Fibroblast of lung (primary cell): ENCODE measurements at regions not wholly inside any gene's neighbourhood (a gene's known extent, or its start where the extent isn't known, plus 50 kb on each side); places are given as distances from the start of the nearest gene placed in this dataset.
A peak's percentile ranks its signal among the peaks of the same experiment; 100 is the strongest.

Source experiments
- DNase-seq, 2 donors: peaks; one replicate each; pipeline versions ENCODE4 v3.0.0 to v3.0.0-alpha.2; 2010; ENCODE audit warnings: low read depth in 2 of 2
- H2AFZ ChIP-seq: 2 replicates; pipeline ENCODE4 v1.5.1; 2012; ENCODE audit warnings: low read length, control low read depth, inconsistent platforms
- H3K27ac ChIP-seq: 2 replicates; pipeline ENCODE4 v1.5.1; 2011; ENCODE audit warnings: low read length, control low read depth; ENCODE audit not compliant: insufficient read depth
- H3K27me3 ChIP-seq: 2 replicates; pipeline ENCODE4 v1.5.1; 2011; ENCODE audit warnings: mild to moderate bottlenecking, low read length; ENCODE audit not compliant: control insufficient read depth, insufficient read depth
- H3K36me3 ChIP-seq: 2 replicates; pipeline ENCODE4 v1.5.1; 2011; ENCODE audit warnings: low read length; ENCODE audit not compliant: control insufficient read depth, insufficient read depth
- H3K4me1 ChIP-seq: 2 replicates; pipeline ENCODE4 v1.5.1; 2011; ENCODE audit warnings: low read length; ENCODE audit not compliant: control insufficient read depth, insufficient read depth; ENCODE audit errors: extremely low read depth
- H3K4me2 ChIP-seq: 2 replicates; pipeline ENCODE4 v1.5.1; 2011; ENCODE audit warnings: low read length, control low read depth; ENCODE audit not compliant: insufficient read depth; ENCODE audit errors: extremely low read depth
- H3K4me3 ChIP-seq, 4 experiments: fragments of 200-600 bp in 1 of 4; sonication (generic) in 1 of 4; replicated peaks in 1 of 4; 2 replicates each; pipeline ENCODE4 v1.5.1; 2011 to 2016; ENCODE audit warnings: low read length in 4 of 4, low read depth in 3 of 4, mild to moderate bottlenecking in 3 of 4, control low read depth in 2 of 4, inconsistent platforms in 1 of 4, mixed read lengths in 1 of 4; ENCODE audit not compliant: insufficient read depth in 1 of 4; ENCODE audit errors: control extremely low read depth in 1 of 4
- H3K79me2 ChIP-seq: 2 replicates; pipeline ENCODE4 v1.5.1; 2012; ENCODE audit warnings: mild to moderate bottlenecking, low read length, inconsistent platforms; ENCODE audit not compliant: control insufficient read depth, insufficient read depth
- H3K9ac ChIP-seq: 2 replicates; pipeline ENCODE4 v1.5.1; 2011; ENCODE audit warnings: mild to moderate bottlenecking, low read length, control low read depth; ENCODE audit not compliant: insufficient read depth
- H3K9me3 ChIP-seq: 2 replicates; pipeline ENCODE4 v1.5.1; 2012; ENCODE audit warnings: low read depth, low read length; ENCODE audit not compliant: control insufficient read depth, insufficient read depth
- H4K20me1 ChIP-seq: 2 replicates; pipeline ENCODE4 v1.5.1; 2011; ENCODE audit warnings: low read length; ENCODE audit not compliant: control insufficient read depth, insufficient read depth; ENCODE audit errors: extremely low read depth
- CTCF ChIP-seq, 2 donors: IDR thresholded peaks in 1 of 2; conservative IDR thresholded peaks in 1 of 2; 1 replicate in 1 of 2; 2 replicates in 1 of 2; pipeline ENCODE4 v1.5.1; 2011 to 2012; ENCODE audit warnings: low read length in 2 of 2, control low read depth in 1 of 2, inconsistent platforms in 1 of 2, low read depth in 1 of 2, mild to moderate bottlenecking in 1 of 2
- EZH2 ChIP-seq: IDR thresholded peaks from 2 replicates; pipeline ENCODE4 v1.5.1; 2012; ENCODE audit warnings: low read length, control low read depth, mild to moderate bottlenecking; ENCODE audit errors: missing control alignments

GRCh38 chr3:194277786-194278130 lies 73.4 kb downstream of the CPN2 start:
- no peak for TF ChIP-seq EZH2
- TF ChIP-seq CTCF (conservative IDR thresholded peaks at IDR 0.05 in 1 of 2, IDR thresholded peaks at IDR 0.05 in 1 of 2; ENCODE audit: low read depth in 1 of 2, low read length in 2 of 2) = no peak
- Histone ChIP-seq H3K4me2 (peak overlapping the region; percentile 57), H2AFZ (no peak overlapping the region), H3K36me3 (no peaks in the 10 kb centered on the region), H3K9ac (no peak overlapping the region), H4K20me1 (no peaks in the 10 kb centered on the region), H3K4me1 (peaks cover 5% of the 10 kb centered on the region), H3K27ac (peak overlapping the region; percentile 23), H3K27me3 (peaks cover 4% of the 10 kb centered on the region), H3K9me3 (no peaks in the 10 kb centered on the region), H3K4me3 (no peak overlapping the region), H3K79me2 (no peaks in the 10 kb centered on the region)
- DNase-seq = peak; percentile 80 to 90

- Histone ChIP-seq H3K79me2 (no peaks in the 10 kb centered on the region), H4K20me1 (no peaks in the 10 kb centered on the region), H3K27ac (no peak overlapping the region), H3K4me1 (peaks cover 5% of the 10 kb centered on the region), H3K36me3 (no peaks in the 10 kb centered on the region), H3K27me3 (peaks cover 4% of the 10 kb centered on the region), H3K4me2 (no peak overlapping the region), H3K4me3 (no peak overlapping the region), H2AFZ (no peak overlapping the region), H3K9ac (no peak overlapping the region), H3K9me3 (no peaks in the 10 kb centered on the region)
- TF ChIP-seq CTCF (conservative IDR thresholded peaks at IDR 0.05 in 1 of 2, IDR thresholded peaks at IDR 0.05 in 1 of 2; ENCODE audit: low read depth in 1 of 2, low read length in 2 of 2) (no peak), EZH2 (no peak)
- DNase-seq = no peak
These were observed 72.8 kb downstream of the CPN2 start for GRCh38 chr3:194278186-194278845.

- Histone ChIP-seq H3K4me1 (peaks cover 5% of the 10 kb centered on the region), H4K20me1 (no peaks in the 10 kb centered on the region), H3K9ac (no peak overlapping the region), H3K36me3 (no peaks in the 10 kb centered on the region), H3K27me3 (peaks cover 4% of the 10 kb centered on the region), H3K4me2 (no peak overlapping the region), H3K79me2 (no peaks in the 10 kb centered on the region), H3K27ac (no peak overlapping the region), H3K9me3 (no peaks in the 10 kb centered on the region), H2AFZ (no peak overlapping the region), H3K4me3 (no peak overlapping the region)
- no peak for DNase-seq
- TF ChIP-seq CTCF (conservative IDR thresholded peaks at IDR 0.05 in 1 of 2, IDR thresholded peaks at IDR 0.05 in 1 of 2; ENCODE audit: low read depth in 1 of 2, low read length in 2 of 2) (no peak), EZH2 (no peak)
These were observed 72.0 kb downstream of the CPN2 start for GRCh38 chr3:194279101-194279500.
